HL-60 (cell line): ENCODE measurements at regions not wholly inside any gene's neighbourhood (a gene's known extent, or its start where the extent isn't known, plus 50 kb on each side); places are given as distances from the start of the nearest gene placed in this dataset.
"Not testable (repeated sequence)": the region's sequence is repeated elsewhere in the genome, so short reads cannot be mapped to it uniquely, and the experiment has no call there.

Experiments
- DNase-seq, 2 experiments: peaks; one replicate each; pipeline ENCODE4 v3.0.0-alpha.2; 2010 to 2020; ENCODE audit warnings: low read depth in 1 of 2, low spot score in 1 of 2
- H3K27ac ChIP-seq: fragments of 250-450 bp; sonication (Bioruptor Pico); replicated peaks from 2 replicates; pipeline ENCODE4 v1.5.1; 2020; ENCODE audit warnings: mild to moderate bottlenecking, moderate library complexity
- H3K27me3 ChIP-seq: fragments of 250-450 bp; sonication (Bioruptor Pico); 2 replicates; pipeline ENCODE4 v1.5.1; 2021; ENCODE audit warnings: mild to moderate bottlenecking, moderate library complexity; ENCODE audit not compliant: insufficient read depth, poor library complexity, severe bottlenecking
- H3K4me3 ChIP-seq: replicated peaks from 2 replicates; pipeline ENCODE4 v1.5.1; 2011; ENCODE audit warnings: mild to moderate bottlenecking, control low read depth, low read length; ENCODE audit not compliant: insufficient read depth
- CTCF ChIP-seq: IDR thresholded peaks from one replicate; pipeline ENCODE4 v1.5.1; 2011; ENCODE audit warnings: low read length, control low read depth, inconsistent platforms; ENCODE audit not compliant: insufficient read depth
- GABPA ChIP-seq: IDR thresholded peaks from 2 replicates; pipeline ENCODE4 v1.6.1; 2012; ENCODE audit warnings: low read depth
- POLR2AphosphoS5 ChIP-seq: IDR thresholded peaks from 2 replicates; pipeline ENCODE4 v1.6.1; 2012; ENCODE audit warnings: low read depth
- REST ChIP-seq: IDR thresholded peaks from 2 replicates; pipeline ENCODE4 v1.6.1; 2012; ENCODE audit warnings: low read depth; ENCODE audit not compliant: insufficient replicate concordance
- SPI1 ChIP-seq: IDR thresholded peaks from 2 replicates; pipeline ENCODE4 v1.6.1; 2012; ENCODE audit warnings: low read depth, mild to moderate bottlenecking, borderline replicate concordance

GRCh38 chr12:25708661-25709060, 155.6 kb upstream of the LMNTD1 start:
- DNase-seq, result no peak
- Histone ChIP-seq H3K27me3 (no peaks in the 10 kb centered on the region), H3K4me3 (no peak overlapping the region), H3K27ac (no peak overlapping the region)
- no peak for TF ChIP-seq GABPA
- no peak for TF ChIP-seq SPI1

- Histone ChIP-seq H3K27me3 (no peaks in the 10 kb centered on the region), H3K27ac (no peak overlapping the region), H3K4me3 (no peak overlapping the region)
- TF ChIP-seq GABPA, result no peak
- no peak for TF ChIP-seq REST
- no peak for TF ChIP-seq POLR2AphosphoS5
- TF ChIP-seq CTCF, result no peak
- no peak for TF ChIP-seq SPI1
- no peak for DNase-seq
These were observed 157.0 kb upstream of the LMNTD1 start for GRCh38 chr12:25710128-25710527.

- H3K27ac ChIP-seq, DNase-seq, H3K27me3 ChIP-seq, H3K4me3 ChIP-seq: not testable (repeated sequence)
These were observed 158.0 kb upstream of the LMNTD1 start for GRCh38 chr12:25710938-25711605.

GRCh38 chr12:25712169-25712568, 159.1 kb upstream of the LMNTD1 start:
- no peak overlapping the region for H3K27ac ChIP-seq
- TF ChIP-seq GABPA, result no peak
- no peak for TF ChIP-seq SPI1
- TF ChIP-seq CTCF, result no peak
- TF ChIP-seq POLR2AphosphoS5, result no peak
- no peak for TF ChIP-seq REST
- DNase-seq, result no peak
- H3K27me3 ChIP-seq, result no peaks in the 10 kb centered on the region
- H3K4me3 ChIP-seq, result no peak overlapping the region

- no peak overlapping the region for H3K4me3 ChIP-seq
- TF ChIP-seq SPI1, result no peak
- no peak for TF ChIP-seq GABPA
- TF ChIP-seq CTCF, result no peak
- TF ChIP-seq POLR2AphosphoS5, result no peak
- no peak for TF ChIP-seq REST
- DNase-seq, result no peak
- H3K27ac ChIP-seq, result no peak overlapping the region
- H3K27me3 ChIP-seq, result no peaks in the 10 kb centered on the region
These were observed 160.2 kb upstream of the LMNTD1 start for GRCh38 chr12:25713264-25713663.
